ENCODE measurements at regions not wholly inside any gene's neighbourhood (a gene's known extent, or its start where the extent isn't known, plus 50 kb on each side); places are given as distances from the start of the nearest gene placed in this dataset.

- TF ChIP-seq CTCF (conservative IDR thresholded peaks at IDR 0.05): peak; percentile 94
- H3K27ac ChIP-seq: no peak overlapping the region
Observed at GRCh38 chr20:40160097-40160550, 528.9 kb downstream of the MAFB start.

GRCh38 chr20:40159276-40159675 lies 529.8 kb downstream of the MAFB start:
- no peak overlapping the region for H3K27ac ChIP-seq

GRCh38 chr20:40156600-40157317 lies 532.3 kb downstream of the MAFB start:
- TF ChIP-seq CTCF (conservative IDR thresholded peaks at IDR 0.05): no peak
- H3K27ac ChIP-seq: no peak overlapping the region

More at GRCh38 chr20:40159276-40159675, 529.8 kb downstream of the MAFB start:
- no peak for TF ChIP-seq CTCF (conservative IDR thresholded peaks at IDR 0.05)

GRCh38 chr20:40154514-40154913 lies 534.5 kb downstream of the MAFB start:
- H3K27ac ChIP-seq: no peak overlapping the region
- TF ChIP-seq CTCF (conservative IDR thresholded peaks at IDR 0.05): no peak

- no peak overlapping the region for H3K27ac ChIP-seq
- no peak for TF ChIP-seq CTCF (conservative IDR thresholded peaks at IDR 0.05)
Observed at GRCh38 chr20:40148886-40149285, 540.1 kb downstream of the MAFB start.

GRCh38 chr20:40146071-40146470 lies 543.0 kb downstream of the MAFB start:
- no peak overlapping the region for H3K27ac ChIP-seq
- TF ChIP-seq CTCF (conservative IDR thresholded peaks at IDR 0.05): no peak

- TF ChIP-seq CTCF (conservative IDR thresholded peaks at IDR 0.05): no peak
Observed at GRCh38 chr20:40144581-40144980, 544.5 kb downstream of the MAFB start.

More at GRCh38 chr20:40144581-40144980, 544.5 kb downstream of the MAFB start:
- H3K27ac ChIP-seq: no peak overlapping the region

Measured in VCaP (cell line).